ENCODE measurements at regions not wholly inside any gene's neighbourhood (a gene's known extent, or its start where the extent isn't known, plus 50 kb on each side); places are given as distances from the start of the nearest gene placed in this dataset.

- TF ChIP-seq CTCF (IDR thresholded peaks at IDR 0.05; ENCODE audit: poor library complexity) (no peak), EZH2 (IDR thresholded peaks at IDR 0.05; ENCODE audit: borderline replicate concordance) (no peak), EZH2phosphoT487 (IDR thresholded peaks at IDR 0.05; ENCODE audit: low read depth, severe bottlenecking, unreplicated experiment) (no peak)
Measured at GRCh38 chr12:130236446-130236845, 74.2 kb downstream of the FZD10 start.
